Sigmoid colon (tissue), 6 donors: ENCODE measurements at regions not wholly inside any gene's neighbourhood (a gene's known extent, or its start where the extent isn't known, plus 50 kb on each side); places are given as distances from the start of the nearest gene placed in this dataset.

ENCODE experiments used
- DNase-seq: peaks from one replicate; pipeline ENCODE4 v3.0.0-alpha.2; 2019
- H3K27ac ChIP-seq, 4 donors: fragments of 200-600 bp; sonication (generic); one replicate each; pipeline ENCODE4 v1.5.1; 2016 to 2019; ENCODE audit warnings: mild to moderate bottlenecking in 1 of 4
- H3K27me3 ChIP-seq, 3 donors: fragments of 200-600 bp; sonication (generic); one replicate each; pipeline ENCODE4 v1.5.1; 2019; ENCODE audit warnings: mild to moderate bottlenecking in 1 of 3
- H3K36me3 ChIP-seq, 4 donors: fragments of 200-600 bp; sonication (generic); one replicate each; pipeline ENCODE4 v1.5.1; 2016 to 2019
- H3K4me1 ChIP-seq, 4 donors: fragments of 200-600 bp; sonication (generic); one replicate each; pipeline ENCODE4 v1.5.1; 2017 to 2019
- H3K4me3 ChIP-seq, 4 donors: fragments of 200-600 bp; sonication (generic); one replicate each; pipeline ENCODE4 v1.5.1; 2017 to 2019; ENCODE audit warnings: mild to moderate bottlenecking in 2 of 4, moderate library complexity in 1 of 4
- H3K9me3 ChIP-seq, 4 donors: fragments of 200-600 bp in 3 of 4; sonication (generic) in 3 of 4; one replicate each; pipeline versions ENCODE4 v1.5.1 to v1.6.1; 2013 to 2019
- CTCF ChIP-seq, 4 experiments: fragments of 450-650 bp in 3 of 4; fragments of 200-600 bp in 1 of 4; IDR thresholded peaks; one replicate each; pipeline ENCODE4 v1.5.1; 2016 to 2019; ENCODE audit warnings: antibody characterized with exemption in 4 of 4, mild to moderate bottlenecking in 3 of 4, moderate library complexity in 2 of 4
- EP300 ChIP-seq, 4 donors: sonication (generic); formaldehyde crosslinking; IDR thresholded peaks; one replicate each; pipeline ENCODE4 v1.6.1; 2017; ENCODE audit warnings: antibody characterized with exemption in 4 of 4
- POLR2A ChIP-seq, 2 donors: fragments of 450-650 bp; IDR thresholded peaks; one replicate each; pipeline ENCODE4 v1.6.1; 2016; ENCODE audit warnings: antibody characterized with exemption in 2 of 2, mild to moderate bottlenecking in 2 of 2, moderate library complexity in 2 of 2
- POLR2AphosphoS5 ChIP-seq, 4 donors: sonication (generic); formaldehyde crosslinking; IDR thresholded peaks; one replicate each; pipeline ENCODE4 v1.6.1; 2017; ENCODE audit warnings: antibody characterized with exemption in 4 of 4
- WGBS, 2 donors: extraction: QIAGEN DNeasy Blood & Tissue Kit; methylation state at CpG; one replicate each; pipeline ENCODE4 v1.1.7; 2013; 5-methylcytosine and 5-hydroxymethylcytosine counted together
- intact Hi-C: fragments of 100-400 bp; cut with DNase I; formaldehyde crosslinking; loops from one replicate; pipeline ENCODE4 v1.15.1; 2023
- donor health status: healthy with polysubstance abuse.
- donor health status: healthy.

DNA sequence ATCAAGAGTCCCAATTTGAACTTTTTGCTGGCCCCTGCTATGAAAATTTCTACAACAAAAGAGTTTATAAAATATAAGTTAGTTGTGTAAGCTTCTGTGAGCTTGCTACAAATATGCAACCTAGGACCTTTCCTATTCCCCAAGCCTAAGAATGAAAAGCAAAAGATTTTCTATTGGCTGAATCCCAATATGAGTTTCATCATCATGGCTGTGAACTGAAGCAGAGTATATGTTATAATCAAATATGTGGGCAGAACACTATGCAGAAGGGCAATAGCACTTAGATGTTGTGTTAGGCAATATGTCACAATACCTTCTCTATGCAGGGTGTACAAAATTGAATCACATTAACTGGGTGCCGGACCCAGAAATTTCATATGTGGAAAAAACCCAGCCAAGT is 1018.3 kb upstream of the AMELY start:
- Histone ChIP-seq H3K4me3 (no peak overlapping the region), H3K36me3 (no peaks in the 10 kb centered on the region), H3K9me3 (no peaks in the 10 kb centered on the region), H3K27ac (no peak overlapping the region), H3K4me1 (no peaks in the 10 kb centered on the region), H3K27me3 (no peaks in the 10 kb centered on the region)
- WGBS, 2 donors: 94 to 98% methylated on average over 1 of the region's 1 CpG
- TF ChIP-seq POLR2A (IDR thresholded peaks at IDR 0.05) (no peak), EP300 (IDR thresholded peaks at IDR 0.05) (no peak), POLR2AphosphoS5 (IDR thresholded peaks at IDR 0.05) (no peak), CTCF (IDR thresholded peaks at IDR 0.05) (no peak)
- intact Hi-C loops: no loop called here
- no peak for DNase-seq

GRCh38 chrY:7924059-7924458 is 1012.5 kb upstream of the AMELY start:
- H3K36me3 ChIP-seq: no peaks in the 10 kb centered on the region
- intact Hi-C loops: no loop called here
- no peaks in the 10 kb centered on the region for H3K27me3 ChIP-seq
- no peaks in the 10 kb centered on the region for H3K9me3 ChIP-seq
- no peaks in the 10 kb centered on the region for H3K4me1 ChIP-seq
- 76 to 90% methylated on average over 2 of the region's 2 CpGs for WGBS, 2 donors
- no peak overlapping the region for H3K4me3 ChIP-seq
- DNase-seq: no peak
- TF ChIP-seq POLR2AphosphoS5 (IDR thresholded peaks at IDR 0.05) (no peak), POLR2A (IDR thresholded peaks at IDR 0.05) (no peak), CTCF (IDR thresholded peaks at IDR 0.05) (no peak), EP300 (IDR thresholded peaks at IDR 0.05) (no peak)
- no peak overlapping the region for H3K27ac ChIP-seq

GRCh38 chrY:7923476-7924017 is 1012.0 kb upstream of the AMELY start:
- intact Hi-C loops: no loop called here
- Histone ChIP-seq H3K36me3 (no peaks in the 10 kb centered on the region), H3K4me3 (no peak overlapping the region), H3K9me3 (no peaks in the 10 kb centered on the region), H3K27ac (no peak overlapping the region), H3K4me1 (no peaks in the 10 kb centered on the region), H3K27me3 (no peaks in the 10 kb centered on the region)
- no peak for DNase-seq
- no peak for TF ChIP-seq EP300 (IDR thresholded peaks at IDR 0.05)
- no peak for TF ChIP-seq POLR2AphosphoS5 (IDR thresholded peaks at IDR 0.05)
- no peak for TF ChIP-seq CTCF (IDR thresholded peaks at IDR 0.05)
- TF ChIP-seq POLR2A (IDR thresholded peaks at IDR 0.05): no peak

DNA sequence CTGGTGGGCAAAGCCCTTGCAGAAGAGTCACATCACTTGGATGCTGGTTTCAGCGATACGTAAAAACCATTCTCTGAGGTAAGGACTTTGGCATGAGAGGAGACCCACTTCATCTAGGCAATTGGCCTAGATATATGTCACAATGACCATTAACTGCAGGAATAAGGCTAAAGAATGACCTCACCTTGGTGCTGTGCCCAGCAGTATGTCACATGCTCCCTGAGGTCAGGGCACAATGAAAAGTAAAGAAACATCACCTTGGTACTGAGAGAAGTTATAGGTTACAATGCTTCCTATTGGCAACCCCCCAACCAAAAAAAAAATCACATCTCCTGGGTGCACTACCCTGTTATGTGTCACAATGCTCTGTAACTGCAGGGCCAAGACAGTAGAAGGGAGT is 1008.8 kb upstream of the AMELY start:
- intact Hi-C loops: no loop called here
- no peaks in the 10 kb centered on the region for H3K27me3 ChIP-seq
- H3K9me3 ChIP-seq: no peaks in the 10 kb centered on the region
- TF ChIP-seq POLR2A (IDR thresholded peaks at IDR 0.05) (no peak), EP300 (IDR thresholded peaks at IDR 0.05) (no peak), CTCF (IDR thresholded peaks at IDR 0.05) (no peak), POLR2AphosphoS5 (IDR thresholded peaks at IDR 0.05) (no peak)
- H3K4me1 ChIP-seq: no peaks in the 10 kb centered on the region
- H3K4me3 ChIP-seq: no peak overlapping the region
- WGBS, 2 donors: 96 to 100% methylated on average over 2 of the region's 2 CpGs
- no peak overlapping the region for H3K27ac ChIP-seq
- DNase-seq: no peak
- H3K36me3 ChIP-seq: no peaks in the 10 kb centered on the region

DNA sequence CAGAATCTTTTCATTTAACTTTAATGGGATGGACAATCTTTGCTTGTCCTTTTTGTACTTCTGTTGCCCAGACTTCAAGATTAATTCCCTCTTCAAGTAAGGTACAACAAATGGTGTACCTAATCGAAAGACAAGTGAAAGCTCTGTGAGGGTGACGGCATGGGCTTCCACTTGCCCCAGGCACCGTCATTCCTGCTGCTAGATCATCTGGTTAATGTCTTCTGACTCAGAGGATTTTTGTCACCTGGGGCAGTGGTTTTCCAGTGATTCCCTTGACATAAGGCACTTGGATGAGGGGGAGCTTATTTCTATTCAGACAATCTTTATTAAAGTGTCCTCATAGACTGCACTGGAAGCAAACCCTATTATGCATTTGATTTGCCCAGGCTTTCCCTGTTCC is 977.0 kb upstream of the AMELY start:
- TF ChIP-seq EP300 (IDR thresholded peaks at IDR 0.05) (no peak), POLR2A (IDR thresholded peaks at IDR 0.05) (no peak), POLR2AphosphoS5 (IDR thresholded peaks at IDR 0.05) (no peak), CTCF (IDR thresholded peaks at IDR 0.05) (no peak)
- no peaks in the 10 kb centered on the region for H3K36me3 ChIP-seq
- intact Hi-C loops: no loop called here
- no peaks in the 10 kb centered on the region for H3K9me3 ChIP-seq
- no peaks in the 10 kb centered on the region for H3K4me1 ChIP-seq
- H3K4me3 ChIP-seq: no peak overlapping the region
- WGBS, 2 donors: 85 to 99% methylated on average over 3 of the region's 3 CpGs
- H3K27ac ChIP-seq: no peak overlapping the region
- H3K27me3 ChIP-seq: no peaks in the 10 kb centered on the region
- DNase-seq: no peak
